GM23338 (cell line): ENCODE measurements at regions not wholly inside any gene's neighbourhood (a gene's known extent, or its start where the extent isn't known, plus 50 kb on each side); places are given as distances from the start of the nearest gene placed in this dataset.
A peak's percentile ranks its signal among the peaks of the same experiment; 100 is the strongest.

Experiments used
- ATAC-seq: fragments of 200-7000 bp; cut with Tn5 transposase; 3 replicates; pipeline ENCODE4 v1.9.1; 2020
- DNase-seq: peaks from one replicate; pipeline ENCODE4 v3.0.0-alpha.2; 2015; ENCODE audit warnings: low spot score
- H2AFZ ChIP-seq: fragments of 200-600 bp; sonication (generic); 2 replicates; pipeline ENCODE4 v1.8.0; 2016; ENCODE audit warnings: antibody characterized with exemption, mild to moderate bottlenecking, moderate library complexity
- H3F3A ChIP-seq: fragments of 200-600 bp; sonication (generic); replicated peaks from 2 replicates; pipeline ENCODE4 v1.8.0; 2017; ENCODE audit warnings: antibody characterized with exemption, mixed run types, low read depth
- H3K27ac ChIP-seq: fragments of 200-600 bp; sonication (generic); 2 replicates; pipeline ENCODE4 v1.6.1; 2016; ENCODE audit warnings: low read depth
- H3K27me3 ChIP-seq: fragments of 200-600 bp; sonication (generic); 2 replicates; pipeline ENCODE4 v1.8.0; 2016; ENCODE audit warnings: mild to moderate bottlenecking, mixed run types, moderate library complexity; ENCODE audit not compliant: insufficient read depth
- H3K36me3 ChIP-seq: fragments of 200-600 bp; sonication (generic); 2 replicates; pipeline ENCODE4 v1.8.0; 2016; ENCODE audit warnings: mild to moderate bottlenecking; ENCODE audit not compliant: insufficient read depth
- H3K4me1 ChIP-seq: fragments of 200-600 bp; sonication (generic); 2 replicates; pipeline ENCODE4 v1.8.0; 2016; ENCODE audit warnings: mild to moderate bottlenecking, moderate library complexity; ENCODE audit not compliant: insufficient read depth
- H3K4me2 ChIP-seq: fragments of 200-600 bp; sonication (generic); 2 replicates; pipeline ENCODE4 v1.7.1; 2017; ENCODE audit warnings: mixed run types
- H3K4me3 ChIP-seq: fragments of 200-600 bp; sonication (generic); 2 replicates; pipeline ENCODE4 v1.6.1; 2016; ENCODE audit warnings: mixed run types
- H3K79me2 ChIP-seq: fragments of 200-600 bp; sonication (generic); replicated peaks from 2 replicates; pipeline ENCODE4 v1.8.0; 2017; ENCODE audit warnings: mild to moderate bottlenecking; ENCODE audit not compliant: insufficient read depth
- H3K9me2 ChIP-seq: fragments of 200-600 bp; sonication (generic); 2 replicates; pipeline ENCODE4 v1.8.0; 2017; ENCODE audit not compliant: insufficient read depth
- H4K20me1 ChIP-seq: fragments of 200-600 bp; sonication (generic); replicated peaks from 2 replicates; pipeline ENCODE4 v1.8.0; 2017; ENCODE audit warnings: mild to moderate bottlenecking; ENCODE audit not compliant: insufficient read depth
- H3K27ac Mint-ChIP-seq: 2 replicates; pipeline ENCODE4 v1.8.0; 2020; ENCODE audit warnings: inconsistent platforms, mild to moderate bottlenecking, moderate library complexity, mixed read lengths
- H3K27me3 Mint-ChIP-seq: 3 replicates; pipeline ENCODE4 v1.8.0; 2022; ENCODE audit warnings: low read depth, mild to moderate bottlenecking, moderate library complexity, mixed read lengths, inconsistent platforms; ENCODE audit not compliant: insufficient read depth, poor library complexity
- H3K36me3 Mint-ChIP-seq: 3 replicates; pipeline ENCODE4 v1.8.0; 2021; ENCODE audit warnings: low read depth, mild to moderate bottlenecking, inconsistent platforms, moderate library complexity, mixed read lengths
- H3K4me1 Mint-ChIP-seq: 3 replicates; pipeline ENCODE4 v1.8.0; 2020; ENCODE audit warnings: mild to moderate bottlenecking, inconsistent platforms, mixed read lengths
- H3K4me3 Mint-ChIP-seq: 3 replicates; pipeline ENCODE4 v1.8.0; 2021; ENCODE audit warnings: moderate library complexity, mild to moderate bottlenecking, inconsistent platforms, mixed read lengths
- H3K9me3 Mint-ChIP-seq: 3 replicates; pipeline ENCODE4 v1.8.0; 2020; ENCODE audit warnings: moderate library complexity, mild to moderate bottlenecking, inconsistent platforms, mixed read lengths
- CREB1 ChIP-seq: fragments of 250-450 bp; sonication (Bioruptor Pico); IDR thresholded peaks from 2 replicates; pipeline ENCODE4 v1.5.0; 2020; ENCODE audit warnings: low read depth, mild to moderate bottlenecking, moderate library complexity
- ETS1 ChIP-seq: IDR thresholded peaks from 2 replicates; pipeline ENCODE4 v1.6.1; 2016; ENCODE audit warnings: antibody characterized with exemption
- JUNB ChIP-seq: IDR thresholded peaks from one replicate; pipeline ENCODE4 v1.6.1; 2016; ENCODE audit warnings: antibody characterized with exemption; ENCODE audit not compliant: unreplicated experiment
- NANOG ChIP-seq: IDR thresholded peaks from 2 replicates; pipeline ENCODE4 v1.6.1; 2016; ENCODE audit warnings: antibody characterized with exemption, borderline replicate concordance
- POLR2AphosphoS5 ChIP-seq: IDR thresholded peaks from 2 replicates; pipeline ENCODE4 v1.6.1; 2016; ENCODE audit warnings: antibody characterized with exemption, low read depth
- REST ChIP-seq: IDR thresholded peaks from one replicate; pipeline ENCODE4 v1.6.1; 2018; ENCODE audit warnings: antibody characterized with exemption; ENCODE audit not compliant: unreplicated experiment
- ZNF462 ChIP-seq: fragments of 250-450 bp; sonication (Bioruptor Pico); IDR thresholded peaks from 2 replicates; pipeline ENCODE4 v1.5.0; 2020; ENCODE audit warnings: mild to moderate bottlenecking, moderate library complexity
- TF ChIP-seq, protein P1 (sequence below), 2 experiments: fragments of 200-600 bp in 1 of 2; sonication (generic) in 1 of 2; conservative IDR thresholded peaks; 2 replicates each; pipeline versions ENCODE4 v1.5.1 to v1.6.1; 2016 to 2017; ENCODE audit warnings: antibody characterized with exemption in 2 of 2, low read depth in 2 of 2, mild to moderate bottlenecking in 2 of 2, moderate library complexity in 1 of 2

DNA sequence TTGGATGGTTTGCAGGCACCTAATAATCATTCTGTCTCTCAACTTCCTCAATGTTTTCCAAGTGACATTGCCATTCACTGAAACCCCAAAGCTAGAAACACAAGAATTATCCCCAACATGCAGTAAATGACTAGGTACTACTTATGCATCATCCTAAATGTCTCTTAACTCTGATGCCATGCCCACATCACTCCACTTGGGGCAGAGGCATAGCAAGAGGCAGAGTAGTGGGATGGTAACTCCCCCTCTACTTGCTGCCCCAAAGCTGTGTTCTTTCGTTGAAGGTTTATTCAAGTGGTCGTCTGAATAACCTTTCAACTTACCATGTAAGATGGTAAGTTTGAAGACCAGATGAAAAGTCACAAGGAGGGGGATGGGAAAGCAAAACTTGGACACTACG, 77.9 kb upstream of the SOX5 start:
- Histone ChIP-seq H3K4me1 (no peaks in the 10 kb centered on the region), H3K27ac (no peak overlapping the region), H3K36me3 (no peaks in the 10 kb centered on the region), H4K20me1 (no peaks in the 10 kb centered on the region), H3K9me2 (0 out of 2 replicates have a peak, but pooled peaks cover 4% of the 10 kb centered on the region), H3K79me2 (no peaks in the 10 kb centered on the region), H3K27me3 (no peaks in the 10 kb centered on the region), H3K4me3 (no peak overlapping the region), H2AFZ (no peak overlapping the region), H3F3A (no peaks in the 10 kb centered on the region), H3K4me2 (no peak overlapping the region)
- Mint-ChIP-seq H3K27ac (no peak overlapping the region), H3K27me3 (no peaks in the 10 kb centered on the region), H3K9me3 (no peaks in the 10 kb centered on the region; the same call in 2 of the 3 replicates), H3K4me1 (peaks cover 7% of the 10 kb centered on the region; the same call in 2 of the 3 replicates), H3K36me3 (no peaks in the 10 kb centered on the region), H3K4me3 (no peak overlapping the region)
- DNase-seq (peak; percentile 32), ATAC-seq (peak; percentile 74)
- TF ChIP-seq CREB1: no peak
- TF ChIP-seq, protein P1, sequence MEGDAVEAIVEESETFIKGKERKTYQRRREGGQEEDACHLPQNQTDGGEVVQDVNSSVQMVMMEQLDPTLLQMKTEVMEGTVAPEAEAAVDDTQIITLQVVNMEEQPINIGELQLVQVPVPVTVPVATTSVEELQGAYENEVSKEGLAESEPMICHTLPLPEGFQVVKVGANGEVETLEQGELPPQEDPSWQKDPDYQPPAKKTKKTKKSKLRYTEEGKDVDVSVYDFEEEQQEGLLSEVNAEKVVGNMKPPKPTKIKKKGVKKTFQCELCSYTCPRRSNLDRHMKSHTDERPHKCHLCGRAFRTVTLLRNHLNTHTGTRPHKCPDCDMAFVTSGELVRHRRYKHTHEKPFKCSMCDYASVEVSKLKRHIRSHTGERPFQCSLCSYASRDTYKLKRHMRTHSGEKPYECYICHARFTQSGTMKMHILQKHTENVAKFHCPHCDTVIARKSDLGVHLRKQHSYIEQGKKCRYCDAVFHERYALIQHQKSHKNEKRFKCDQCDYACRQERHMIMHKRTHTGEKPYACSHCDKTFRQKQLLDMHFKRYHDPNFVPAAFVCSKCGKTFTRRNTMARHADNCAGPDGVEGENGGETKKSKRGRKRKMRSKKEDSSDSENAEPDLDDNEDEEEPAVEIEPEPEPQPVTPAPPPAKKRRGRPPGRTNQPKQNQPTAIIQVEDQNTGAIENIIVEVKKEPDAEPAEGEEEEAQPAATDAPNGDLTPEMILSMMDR (conservative IDR thresholded peaks at IDR 0.05; ENCODE audit: low read depth in 2 of 2): peak; percentile 15 to 33; a peak in 3 of 4 replicates

GRCh38 chr12:24025153-24025798, 75.8 kb upstream of the SOX5 start:
- Histone ChIP-seq H3K4me3 (no peak overlapping the region), H3K79me2 (no peaks in the 10 kb centered on the region), H3F3A (no peaks in the 10 kb centered on the region), H3K4me2 (no peak overlapping the region), H3K36me3 (no peaks in the 10 kb centered on the region), H3K27me3 (no peaks in the 10 kb centered on the region), H3K9me2 (0 out of 2 replicates have a peak, but pooled peaks cover 4% of the 10 kb centered on the region), H3K4me1 (no peaks in the 10 kb centered on the region), H2AFZ (no peak overlapping the region), H4K20me1 (no peaks in the 10 kb centered on the region), H3K27ac (no peak overlapping the region)
- peak; percentile 48; the same call in 2 of the 3 replicates for ATAC-seq
- peak; percentile 52 for DNase-seq
- H3K36me3 Mint-ChIP-seq: no peaks in the 10 kb centered on the region
- no peaks in the 10 kb centered on the region; the same call in 2 of the 3 replicates for H3K9me3 Mint-ChIP-seq
- H3K27me3 Mint-ChIP-seq: no peaks in the 10 kb centered on the region
- no peak overlapping the region for H3K4me3 Mint-ChIP-seq
- no peak overlapping the region; the same call in 1 of the 2 replicates for H3K27ac Mint-ChIP-seq
- peaks cover 13% of the 10 kb centered on the region for H3K4me1 Mint-ChIP-seq
- TF ChIP-seq JUNB (no peak), ETS1 (no peak), REST (no peak), NANOG (no peak), POLR2AphosphoS5 (no peak), ZNF462 (no peak), CREB1 (no peak)
